HG03135 (cell line): ENCODE measurements at regions not wholly inside any gene's neighbourhood (a gene's known extent, or its start where the extent isn't known, plus 50 kb on each side); places are given as distances from the start of the nearest gene placed in this dataset.
"Not testable (repeated sequence)": the region's sequence is repeated elsewhere in the genome, so short reads cannot be mapped to it uniquely, and the experiment has no call there.

ENCODE experiments used
- ATAC-seq: cut with Tn5 transposase; IDR thresholded peaks from one replicate; pipeline ENCODE4 v1.9.1; 2021; ENCODE audit warnings: mild to moderate bottlenecking, moderate library complexity; ENCODE audit not compliant: unreplicated experiment

DNA sequence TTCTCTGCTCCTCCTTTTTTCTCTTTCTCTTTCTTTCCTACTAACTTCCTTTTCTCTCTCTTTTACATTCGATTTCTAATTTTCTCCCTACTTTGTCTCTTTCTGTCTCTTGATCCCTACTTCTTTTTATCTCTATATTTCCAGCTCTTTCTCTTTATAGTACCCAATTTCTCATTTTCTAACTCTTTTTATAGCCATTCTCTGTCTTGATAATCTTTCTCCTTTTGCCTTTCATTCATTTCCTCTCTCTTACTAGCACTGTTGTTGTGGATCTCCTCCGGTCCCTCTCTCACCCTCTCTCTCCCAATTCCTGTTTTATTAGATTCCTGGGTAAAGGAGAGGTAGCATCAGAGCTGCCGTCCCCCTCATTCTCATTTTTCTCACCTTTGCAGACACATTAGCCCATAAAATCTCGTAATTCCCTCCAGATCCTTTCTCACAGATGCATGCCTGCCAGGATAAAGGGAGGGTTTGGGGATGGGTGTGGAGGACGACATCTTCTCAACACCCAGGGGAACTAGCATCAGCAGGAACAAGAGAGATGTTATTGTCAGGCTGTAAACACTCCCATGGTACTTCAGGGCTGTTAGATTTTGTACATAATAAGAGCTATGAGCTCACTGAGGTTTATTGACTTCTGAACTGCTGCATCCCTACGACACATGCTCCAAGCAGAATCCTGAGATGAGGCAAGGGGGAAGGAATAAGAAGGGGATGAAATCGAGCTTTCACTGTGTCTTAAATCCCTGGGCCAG lies 159.0 kb upstream of the GALNT2 start:
- ATAC-seq, result no peak

- no peak for ATAC-seq
Measured at GRCh38 chr1:229908689-229909088, 158.3 kb upstream of the GALNT2 start.

DNA sequence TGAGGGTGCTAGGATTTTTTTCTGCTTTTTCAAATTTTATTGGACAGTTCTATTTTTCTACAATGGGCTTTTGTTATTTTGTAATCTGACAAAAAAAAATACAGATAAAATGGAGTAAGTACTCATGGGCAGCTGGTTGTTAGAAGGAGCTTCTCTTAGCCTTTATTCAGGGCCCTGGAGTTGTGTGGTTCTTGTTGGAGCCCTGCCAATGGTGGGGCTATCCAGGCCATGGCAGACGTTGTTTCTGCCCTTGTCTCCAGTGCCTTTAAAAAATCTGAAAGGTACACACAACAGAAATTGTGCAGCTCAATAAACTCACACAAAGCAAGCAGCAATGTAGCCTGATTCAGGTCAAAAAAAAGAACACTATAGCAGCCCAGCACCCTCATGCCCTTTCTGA lies 153.5 kb upstream of the GALNT2 start:
- ATAC-seq, result no peak

DNA sequence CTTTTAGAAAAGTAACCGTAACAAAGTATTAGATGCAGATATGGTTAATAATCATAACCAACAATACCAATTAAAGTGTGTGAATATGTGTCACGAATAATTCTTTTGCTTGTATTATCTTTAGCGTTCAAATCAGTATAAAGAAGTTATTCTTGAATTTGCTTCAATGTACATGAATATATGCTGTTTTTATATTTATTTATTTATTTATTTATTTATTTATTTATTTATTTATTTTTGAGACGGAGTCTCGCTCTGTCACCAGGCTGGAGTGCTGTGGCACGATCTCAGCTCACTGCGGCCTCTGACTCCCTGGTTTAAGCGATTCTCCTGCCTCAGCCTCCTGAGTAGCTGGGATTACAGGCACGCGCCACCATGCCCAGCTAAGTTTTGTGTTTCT lies 147.6 kb upstream of the GALNT2 start:
- not testable (repeated sequence) for ATAC-seq

- no peak for ATAC-seq
Measured at GRCh38 chr1:229920683-229921082, 146.4 kb upstream of the GALNT2 start.

DNA sequence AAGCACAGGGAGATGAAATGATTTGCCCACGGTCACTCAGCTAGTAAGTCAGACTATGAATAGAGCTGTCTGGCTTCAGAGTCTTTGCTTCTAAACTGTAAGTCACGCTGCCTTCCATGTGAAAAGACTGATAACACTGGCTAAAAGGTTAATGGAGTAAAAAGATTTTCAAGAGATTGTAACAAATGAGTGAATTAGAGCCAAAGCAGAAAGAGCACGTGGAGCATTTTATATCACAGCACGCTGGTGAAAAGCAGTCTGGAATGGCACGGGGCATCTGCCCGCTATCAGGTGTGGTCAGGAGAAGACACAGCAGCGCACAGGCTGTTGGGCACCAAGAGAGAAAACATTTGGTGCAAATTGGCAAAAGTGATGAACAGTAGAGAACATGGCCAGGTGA lies 144.8 kb upstream of the GALNT2 start:
- no peak for ATAC-seq

DNA sequence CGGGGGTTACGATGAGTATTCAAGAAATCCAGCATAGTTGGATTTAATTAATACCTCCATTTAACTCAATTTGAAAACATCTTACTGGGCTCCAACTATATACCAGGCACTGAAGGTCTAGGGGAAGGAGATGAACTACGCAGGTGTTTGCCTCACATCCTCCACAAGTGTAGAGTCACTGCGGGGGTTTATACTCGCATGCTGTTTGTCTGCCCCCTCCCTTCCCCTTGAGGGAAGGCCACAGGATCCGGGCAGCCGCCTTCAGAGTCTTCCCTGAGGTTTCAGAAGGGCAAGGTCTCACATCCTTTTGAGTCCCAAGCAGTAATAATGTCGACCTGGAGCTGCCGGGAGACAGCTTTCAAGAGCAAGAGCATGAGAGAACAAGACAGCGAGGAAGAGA lies 142.4 kb upstream of the GALNT2 start:
- ATAC-seq, result no peak

DNA sequence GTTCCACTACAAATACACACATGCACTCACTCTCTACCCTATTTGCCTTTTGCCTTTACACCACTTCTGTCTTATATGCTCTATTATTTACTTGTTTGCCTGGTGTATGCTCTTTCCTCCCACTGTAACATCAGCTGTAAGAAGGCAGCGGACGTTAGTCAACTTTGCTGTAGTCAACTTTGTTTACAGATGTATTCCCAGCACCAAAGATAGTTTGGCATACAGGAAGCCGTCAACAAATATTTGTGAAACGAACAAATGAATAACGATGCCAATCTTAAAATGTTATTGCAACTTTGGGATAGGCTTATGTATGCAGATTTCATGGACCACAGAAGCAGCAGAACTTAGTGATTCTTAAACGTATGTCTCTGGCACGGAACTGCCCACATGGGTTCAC lies 138.3 kb upstream of the GALNT2 start:
- no peak for ATAC-seq

DNA sequence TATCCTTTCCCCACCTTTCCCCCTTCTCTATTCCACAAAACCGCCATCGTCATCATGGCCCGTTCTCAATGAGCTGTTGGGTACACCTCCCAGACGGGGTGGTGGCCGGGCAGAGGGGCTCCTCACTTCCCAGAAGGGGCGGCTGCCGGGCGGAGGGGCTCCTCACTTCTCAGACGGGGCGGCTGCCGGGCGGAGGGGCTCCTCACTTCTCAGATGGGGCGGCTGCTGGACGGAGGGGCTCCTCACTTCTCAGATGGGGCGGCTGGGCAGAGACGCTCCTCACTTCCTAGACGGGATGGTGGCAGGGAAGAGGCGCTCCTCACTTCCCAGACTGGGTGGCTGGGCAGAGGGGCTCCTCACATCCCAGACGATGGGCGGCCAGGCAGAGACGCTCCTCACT lies 135.3 kb upstream of the GALNT2 start:
- ATAC-seq, result not testable (repeated sequence)

DNA sequence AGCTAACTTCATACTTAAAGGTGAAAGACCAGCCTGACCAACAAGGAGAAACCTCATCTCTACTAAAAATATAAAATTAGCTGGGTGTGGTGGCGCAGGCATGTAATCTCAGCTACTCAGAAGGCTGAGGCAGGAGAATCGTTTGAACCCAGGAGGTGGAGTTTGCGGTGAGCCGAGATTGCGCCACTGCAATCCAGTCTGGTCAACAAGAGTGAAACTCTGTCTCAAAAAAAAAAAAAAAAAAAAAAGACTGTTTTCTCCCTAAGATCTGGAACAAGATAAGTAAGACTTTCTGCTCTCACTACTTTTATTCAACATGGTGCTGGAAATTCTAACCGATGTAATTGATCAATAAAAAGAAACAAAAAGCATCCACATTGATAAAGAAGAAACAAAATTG lies 131.9 kb upstream of the GALNT2 start:
- not testable (repeated sequence) for ATAC-seq

- no peak for ATAC-seq
Measured at GRCh38 chr1:229938551-229938950, 128.5 kb upstream of the GALNT2 start.

GRCh38 chr1:229940684-229941083 lies 126.4 kb upstream of the GALNT2 start:
- no peak for ATAC-seq

- ATAC-seq, result no peak
Measured at GRCh38 chr1:229941160-229941559, 125.9 kb upstream of the GALNT2 start.

GRCh38 chr1:229941831-229942230 lies 125.2 kb upstream of the GALNT2 start:
- no peak for ATAC-seq

DNA sequence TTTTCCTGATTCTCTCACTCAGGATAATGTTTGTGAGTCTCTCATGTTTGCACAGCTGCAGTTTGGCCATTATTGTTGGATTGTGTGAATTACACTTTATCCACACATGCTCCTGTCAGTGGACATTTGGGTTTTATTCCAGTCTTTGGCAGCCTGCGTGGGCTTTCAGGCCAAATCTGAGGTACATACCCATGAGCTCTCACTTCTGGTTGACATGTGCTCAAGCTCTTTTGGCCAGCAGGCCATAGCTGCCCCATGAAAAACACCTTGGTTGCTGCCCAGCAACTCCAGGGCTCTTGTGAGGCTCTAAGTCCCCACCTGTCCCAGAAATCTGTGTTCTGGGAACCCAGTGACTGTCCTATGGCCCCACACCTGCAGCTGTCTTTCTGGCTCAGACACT lies 124.5 kb upstream of the GALNT2 start:
- ATAC-seq, result no peak

GRCh38 chr1:229943148-229943714 lies 123.8 kb upstream of the GALNT2 start:
- no peak for ATAC-seq

DNA sequence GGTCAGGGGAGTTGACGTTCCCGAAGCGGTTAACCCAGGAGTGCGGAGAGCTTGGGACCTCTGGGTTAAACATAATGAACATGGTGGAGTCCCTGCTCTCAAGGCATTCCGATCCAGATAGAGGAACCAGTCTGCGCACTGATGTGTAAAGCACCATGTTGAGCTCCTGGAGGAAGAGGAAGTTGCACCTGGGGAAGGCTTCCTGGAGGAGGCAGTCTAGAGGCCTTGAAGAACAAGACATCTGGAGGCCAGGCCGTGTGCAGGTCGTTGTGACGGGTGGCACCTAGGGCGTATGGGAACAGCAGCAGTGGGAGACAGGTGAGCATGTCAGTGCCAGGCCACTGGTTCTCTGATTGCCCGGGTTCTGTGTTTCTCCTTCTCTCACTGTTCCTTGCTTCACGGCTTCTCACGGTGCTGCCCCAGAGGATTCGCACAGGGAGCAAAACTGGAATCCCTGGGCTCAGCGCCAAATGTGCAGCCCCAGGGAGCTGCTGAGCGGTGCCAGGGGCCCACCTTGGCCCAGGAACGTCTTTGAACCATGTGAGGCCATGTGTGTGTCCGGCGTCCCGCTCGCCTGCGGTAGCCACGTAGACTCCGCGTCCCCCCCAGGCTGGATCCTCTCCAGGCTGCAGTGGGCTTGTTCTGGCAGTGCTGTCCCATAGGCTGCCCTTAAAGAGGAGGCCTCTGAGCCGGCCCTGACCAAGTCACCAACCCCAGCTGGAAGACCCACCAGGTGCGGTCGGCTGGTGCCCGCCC lies 122.9 kb upstream of the GALNT2 start:
- ATAC-seq, result no peak

DNA sequence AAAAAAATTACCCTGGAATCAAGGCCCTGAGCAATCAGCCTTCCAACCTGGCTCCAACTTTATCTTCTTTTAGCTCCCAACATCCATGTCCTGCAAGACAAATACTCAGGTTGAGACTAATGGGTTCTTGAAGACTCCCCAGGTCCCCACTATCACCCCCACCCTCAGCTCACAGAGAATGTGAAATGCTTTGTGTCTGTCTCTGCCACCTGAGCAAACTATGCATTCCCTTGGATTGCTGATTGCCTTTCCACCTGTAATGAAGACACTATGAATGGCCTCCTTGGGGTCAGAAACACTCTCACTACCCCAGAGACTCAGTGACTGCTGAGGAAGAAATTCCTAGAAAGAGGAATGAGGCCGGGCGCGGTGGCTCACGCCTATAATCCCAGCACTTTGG lies 121.2 kb upstream of the GALNT2 start:
- no peak for ATAC-seq

DNA sequence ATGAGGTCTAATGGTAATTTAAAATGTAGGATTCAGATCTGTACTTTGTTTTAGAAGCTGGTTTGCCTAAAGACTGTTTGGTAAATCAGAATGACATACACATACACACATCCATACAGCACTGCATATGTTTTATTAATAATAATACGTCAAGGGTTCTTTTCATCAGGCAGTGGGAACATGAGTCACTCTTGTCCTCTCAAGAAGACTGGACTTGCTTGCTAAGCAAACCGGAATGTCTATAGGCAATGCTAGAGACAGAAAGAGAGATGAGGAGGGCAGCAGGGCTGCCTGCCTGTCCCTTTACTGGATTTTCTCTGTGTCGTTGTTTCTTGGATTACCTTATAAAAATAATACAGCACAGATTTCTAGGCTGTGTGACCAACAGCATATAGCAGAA lies 119.1 kb upstream of the GALNT2 start:
- ATAC-seq, result no peak

GRCh38 chr1:229948438-229948837 lies 118.6 kb upstream of the GALNT2 start:
- ATAC-seq, result no peak

GRCh38 chr1:229949500-229949899 lies 117.5 kb upstream of the GALNT2 start:
- no peak for ATAC-seq

DNA sequence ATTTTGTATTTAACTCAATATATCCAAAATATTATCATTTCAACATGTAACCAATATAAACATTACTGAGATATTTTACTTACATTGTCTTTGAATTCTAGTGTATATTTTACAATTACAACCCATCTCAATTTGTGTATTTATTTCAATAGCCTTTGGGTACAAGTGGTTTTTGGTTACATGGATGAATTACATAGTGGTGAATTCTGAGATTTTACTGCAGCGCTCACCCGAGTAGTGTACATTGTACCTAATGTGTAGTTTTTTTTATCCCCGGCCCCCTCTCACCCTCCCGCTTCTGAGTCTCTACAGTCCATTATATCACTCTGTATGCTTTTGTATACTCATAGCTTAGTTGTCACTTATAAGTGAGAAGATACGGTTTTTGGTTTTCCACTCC lies 117.0 kb upstream of the GALNT2 start:
- ATAC-seq, result no peak
